NCI-H510A (cell line): ENCODE measurements at regions not wholly inside any gene's neighbourhood (a gene's known extent, or its start where the extent isn't known, plus 50 kb on each side); places are given as distances from the start of the nearest gene placed in this dataset.
"Not testable (repeated sequence)": the region's sequence is repeated elsewhere in the genome, so short reads cannot be mapped to it uniquely, and the experiment has no call there.

Experiments used
- DNase-seq: peaks from one replicate; lab custom pipeline; 2025; lab: John Stamatoyannopoulos, UW

DNA sequence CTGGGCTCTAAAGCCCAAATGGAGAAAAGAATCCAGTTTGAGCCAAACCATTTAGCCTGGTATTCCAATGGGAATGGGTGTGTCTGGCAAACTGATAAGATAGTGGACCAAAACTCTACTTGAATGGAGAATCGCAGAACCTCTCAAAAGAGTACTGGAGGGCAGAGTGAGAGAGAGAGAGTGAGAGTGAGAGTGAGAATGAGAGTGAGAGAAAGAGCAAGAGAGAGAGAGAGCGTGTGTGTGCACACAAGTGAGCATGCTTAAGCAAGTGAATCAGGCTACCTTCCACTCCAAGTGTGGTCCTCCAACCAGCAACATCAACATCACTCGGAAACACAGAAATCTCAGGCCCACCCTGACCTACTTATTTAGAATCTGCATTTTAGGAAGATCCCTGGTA, 58.8 kb downstream of the UQCRFS1 start:
- no peak for DNase-seq

DNA sequence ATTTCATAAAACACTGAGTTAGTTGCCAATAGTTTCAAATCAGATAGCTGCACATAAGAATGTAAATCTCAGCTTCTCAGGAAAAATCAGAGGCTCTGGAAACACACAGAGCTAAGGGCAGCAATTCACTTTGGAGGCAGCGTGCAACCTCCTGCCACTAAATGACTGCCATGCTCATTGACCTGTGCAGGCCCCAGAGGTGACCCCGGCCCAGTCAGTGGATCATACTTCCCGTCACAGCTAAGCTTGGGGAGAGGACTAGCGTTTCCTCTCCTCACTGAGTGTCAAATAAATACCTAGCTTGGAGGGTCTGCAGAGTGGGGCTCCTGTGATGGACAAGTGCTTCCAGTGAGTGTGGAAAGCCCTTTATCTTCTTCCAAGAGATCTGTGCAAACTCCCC, 67.2 kb downstream of the UQCRFS1 start:
- no peak for DNase-seq

DNA sequence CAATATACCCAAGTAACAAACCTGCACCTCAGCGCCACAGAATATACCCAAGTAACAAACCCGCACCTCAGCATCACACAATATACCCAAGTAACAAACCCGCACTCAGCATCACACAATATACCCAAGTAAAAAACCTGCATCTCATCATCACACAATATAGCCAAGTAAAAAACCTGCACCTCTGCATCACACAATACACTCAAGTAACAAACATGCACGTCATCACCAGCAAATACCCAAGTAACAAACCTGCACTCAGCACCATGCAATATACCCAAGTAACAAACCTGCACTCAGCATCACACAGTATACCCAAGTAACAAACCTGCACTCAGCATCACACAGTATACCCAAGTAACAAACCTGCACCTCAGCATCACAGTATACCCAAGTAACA, 69.8 kb downstream of the UQCRFS1 start:
- no peak for DNase-seq

DNA sequence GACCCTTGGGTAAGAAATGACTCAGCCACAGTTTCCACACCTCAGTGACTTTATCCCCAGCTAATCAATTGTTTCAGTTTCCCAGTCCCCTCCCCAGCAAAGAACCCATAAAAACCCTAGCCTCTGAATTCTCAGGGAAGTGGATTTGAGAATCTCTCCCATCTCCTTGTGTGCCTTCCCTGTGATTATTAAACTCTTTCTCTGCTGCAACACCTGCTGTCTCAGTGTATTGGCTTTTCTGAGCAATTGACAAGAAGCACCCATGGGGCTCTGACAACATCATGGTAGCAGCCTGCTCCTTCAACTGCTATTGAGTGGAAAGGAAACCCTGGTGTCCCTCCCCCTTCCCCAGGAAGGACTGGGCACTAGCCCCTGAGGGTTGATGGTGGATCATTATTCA, 73.7 kb downstream of the UQCRFS1 start:
- DNase-seq: no peak

DNA sequence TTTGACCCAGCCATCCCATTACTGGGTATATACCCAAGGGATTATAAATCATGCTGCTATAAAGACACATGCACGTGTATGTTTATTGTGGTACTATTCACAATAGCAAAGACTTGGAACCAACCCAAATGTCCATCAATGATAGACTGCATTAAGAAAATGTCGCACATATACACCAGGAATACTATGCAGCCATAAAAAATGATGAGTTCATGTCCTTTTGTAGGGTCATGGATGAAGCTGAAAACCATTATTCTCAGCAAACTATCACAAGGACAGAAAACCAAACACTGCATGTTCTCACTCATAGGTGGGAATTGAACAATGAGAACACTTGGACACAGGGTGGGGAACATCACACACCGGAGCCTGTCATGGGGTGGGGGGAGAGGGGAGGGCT, 74.7 kb downstream of the UQCRFS1 start:
- DNase-seq: not testable (repeated sequence)

DNA sequence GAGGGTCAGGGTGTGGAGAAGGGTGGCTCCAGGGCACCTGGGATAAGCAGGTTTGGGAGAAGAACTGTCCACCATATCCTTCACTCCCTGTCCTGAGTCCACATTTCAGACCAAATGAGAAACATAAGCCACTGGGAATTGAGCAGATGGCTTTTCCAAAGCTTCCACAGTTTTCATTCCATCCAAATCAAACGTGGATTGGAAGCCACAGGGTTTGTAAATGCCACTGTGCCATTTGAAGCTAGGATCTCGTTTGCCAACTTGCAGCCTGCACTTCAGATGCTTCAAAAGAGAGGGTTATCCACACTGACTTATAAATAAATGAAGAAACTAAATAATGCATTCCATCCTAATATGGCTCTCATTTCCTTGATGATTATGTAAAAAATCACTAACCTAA, 81.5 kb downstream of the UQCRFS1 start:
- no peak for DNase-seq

DNA sequence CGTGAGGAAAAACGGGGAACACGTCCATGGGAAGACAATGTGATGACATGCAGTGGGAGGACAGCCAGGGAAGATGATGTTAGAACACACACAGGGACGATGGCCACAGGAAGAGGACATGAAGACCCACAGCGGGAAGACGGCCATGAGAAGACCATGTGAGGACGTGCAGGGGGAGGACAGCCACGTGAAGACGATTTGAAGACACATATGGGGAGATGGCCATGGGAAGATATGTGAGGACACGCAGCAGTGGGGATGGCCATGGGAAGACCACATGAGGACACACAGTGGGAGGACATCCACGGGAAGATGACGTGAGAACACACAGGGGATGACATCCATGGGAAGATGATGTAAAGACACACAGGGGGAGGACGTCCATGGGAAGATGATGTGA, 83.8 kb downstream of the UQCRFS1 start:
- DNase-seq: no peak

DNA sequence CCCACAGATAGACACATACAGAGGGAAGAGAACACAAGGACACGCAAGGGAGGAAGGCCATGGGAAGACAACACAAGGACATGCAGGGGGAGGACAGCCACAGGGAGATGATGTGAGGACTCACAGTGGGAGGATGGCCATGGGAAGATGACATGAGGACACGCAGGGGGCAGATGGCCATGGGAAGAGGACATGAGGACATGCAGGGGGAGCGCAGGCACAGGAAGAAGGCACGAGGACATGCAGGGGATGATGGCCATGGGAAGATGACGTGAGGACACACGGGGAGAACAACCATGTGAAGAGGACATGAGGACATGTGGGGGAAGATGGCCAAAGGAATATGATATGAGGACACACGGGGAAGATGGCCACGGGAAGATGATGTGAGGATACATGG, 84.7 kb downstream of the UQCRFS1 start:
- no peak for DNase-seq

DNA sequence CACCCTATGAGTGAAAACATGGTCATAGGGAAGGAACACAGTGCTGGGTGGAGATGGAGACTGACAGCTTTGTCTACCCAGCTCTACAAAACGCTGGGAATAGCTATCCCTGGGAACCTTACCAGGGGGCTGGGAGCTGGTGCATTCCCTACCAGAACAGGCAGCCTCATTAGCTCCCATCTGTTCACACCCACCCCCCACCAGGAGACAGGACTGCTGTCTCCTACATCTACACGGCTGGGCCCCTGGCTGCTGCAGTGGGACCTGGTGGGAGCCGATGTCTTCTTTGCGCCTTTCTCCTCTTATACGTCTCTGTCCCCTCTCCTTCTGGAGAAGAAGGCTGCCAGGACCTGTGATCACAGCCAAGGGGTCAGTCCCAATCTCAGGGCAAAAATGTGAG, 90.8 kb downstream of the UQCRFS1 start:
- DNase-seq: no peak

DNA sequence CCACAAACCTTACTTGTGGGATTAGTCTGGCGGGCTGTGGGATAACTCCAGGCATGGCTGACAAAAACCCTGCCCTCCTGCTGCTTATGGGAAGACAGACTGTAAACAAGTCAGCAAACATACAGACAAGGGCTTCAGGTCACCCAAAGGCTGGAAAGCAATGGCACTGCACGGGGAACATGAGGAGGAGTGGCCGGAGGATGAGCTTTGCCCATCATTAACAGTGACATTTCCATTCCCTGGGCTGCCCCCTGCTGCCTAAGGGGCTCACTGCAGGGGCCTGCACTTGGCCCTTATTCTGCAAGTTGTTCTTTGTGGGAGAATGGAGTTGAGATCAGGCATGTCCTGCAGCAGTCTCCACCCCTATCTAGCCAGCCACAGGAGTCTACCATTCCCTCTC, 91.3 kb downstream of the UQCRFS1 start:
- no peak for DNase-seq

DNA sequence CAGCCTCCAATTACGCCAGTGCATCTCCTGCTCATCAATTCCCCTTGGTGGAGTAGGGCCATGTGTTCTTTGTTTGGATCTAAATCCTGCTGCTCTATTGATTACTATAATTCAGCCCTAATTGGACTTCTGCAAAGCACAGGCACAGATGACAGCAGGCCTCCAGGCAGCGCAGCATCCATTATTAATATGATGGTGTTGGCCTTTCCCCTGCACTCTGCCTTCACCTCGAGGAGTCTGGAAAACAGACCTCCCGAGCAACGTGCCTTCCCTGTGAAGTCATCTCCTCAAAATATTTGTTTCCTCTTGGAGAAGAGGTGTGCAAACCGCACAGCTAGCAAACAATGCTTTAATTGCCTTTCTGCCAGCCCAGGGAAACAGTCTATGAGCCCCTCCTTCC, 92.5 kb downstream of the UQCRFS1 start:
- no peak for DNase-seq

DNA sequence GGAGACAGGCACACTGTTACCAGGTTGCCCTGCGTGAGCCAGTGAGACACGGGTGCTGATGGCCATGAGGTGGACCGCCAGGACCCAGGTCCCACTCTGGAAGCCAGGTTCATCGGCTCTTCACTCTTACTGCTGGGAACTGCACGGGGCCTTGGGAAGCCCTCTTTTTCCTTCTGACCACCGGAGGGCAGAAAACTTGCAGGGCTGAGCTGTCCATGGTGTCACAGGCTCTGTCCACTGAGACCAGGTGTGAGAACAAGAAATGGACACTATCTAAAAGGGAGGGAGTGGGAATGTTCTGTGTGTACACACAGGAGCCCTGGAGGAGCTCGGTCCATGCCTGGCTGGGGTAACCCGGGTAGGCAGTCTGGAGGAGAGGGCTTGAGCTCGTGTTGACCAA, 93.4 kb downstream of the UQCRFS1 start:
- no peak for DNase-seq

DNA sequence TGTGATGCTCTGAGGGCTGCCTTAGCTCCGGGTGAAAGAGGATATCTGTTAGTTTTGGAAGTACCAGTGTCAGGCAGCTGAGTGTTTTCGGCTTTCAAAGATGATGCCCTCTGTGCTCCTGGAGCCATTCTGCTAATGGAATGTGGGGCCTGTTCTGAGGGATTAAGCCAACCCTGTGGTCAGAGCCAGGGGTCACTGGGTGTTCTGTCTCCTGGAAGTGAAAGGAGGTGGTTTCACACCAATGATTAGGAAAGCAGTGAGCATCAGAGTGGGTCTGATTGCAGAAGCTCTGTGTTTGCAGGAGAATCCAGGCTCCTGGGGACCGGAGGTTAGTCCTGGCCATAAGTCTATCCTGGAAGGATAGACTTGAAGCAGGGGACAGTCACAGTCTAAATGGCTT, 94.6 kb downstream of the UQCRFS1 start:
- DNase-seq: no peak

DNA sequence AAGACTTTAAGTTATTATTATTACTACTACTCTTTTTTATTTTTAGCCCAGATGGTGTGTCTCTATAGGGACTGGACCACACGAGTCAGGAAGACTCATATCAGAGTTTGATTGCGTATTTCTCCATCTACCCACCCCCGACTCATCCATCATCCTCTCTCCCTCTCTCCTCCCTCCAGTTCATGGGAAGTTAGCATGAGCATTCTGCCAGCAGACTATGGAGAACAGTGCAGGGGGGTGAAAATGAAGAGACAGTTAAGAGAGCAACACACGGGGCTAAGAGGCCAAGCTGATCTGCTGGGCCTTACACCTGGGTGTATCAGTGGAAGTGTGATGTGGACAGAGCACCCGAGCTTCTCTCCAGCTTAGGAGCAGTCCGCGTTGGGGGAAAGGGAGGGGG, 95.0 kb downstream of the UQCRFS1 start:
- DNase-seq: no peak

DNA sequence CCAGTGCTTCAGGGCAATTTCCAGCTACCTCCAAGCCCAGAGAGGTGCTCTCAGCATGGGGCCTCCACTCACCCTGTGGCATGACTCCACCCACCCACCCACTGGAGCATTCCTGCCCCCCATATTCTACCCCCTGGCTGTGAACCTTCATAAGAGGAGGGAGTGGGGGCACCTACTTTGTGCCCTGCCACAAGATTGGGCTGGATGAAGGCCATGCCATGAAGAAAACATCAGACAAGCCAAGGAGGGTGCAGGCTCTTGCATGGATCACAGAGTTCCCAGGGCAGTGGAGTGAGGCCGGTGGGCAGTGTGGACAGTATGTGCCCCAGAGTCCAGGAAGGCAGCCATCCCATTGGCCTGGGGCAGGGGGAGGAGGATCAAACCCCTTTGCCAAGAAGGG, 97.8 kb downstream of the UQCRFS1 start:
- no peak for DNase-seq

DNA sequence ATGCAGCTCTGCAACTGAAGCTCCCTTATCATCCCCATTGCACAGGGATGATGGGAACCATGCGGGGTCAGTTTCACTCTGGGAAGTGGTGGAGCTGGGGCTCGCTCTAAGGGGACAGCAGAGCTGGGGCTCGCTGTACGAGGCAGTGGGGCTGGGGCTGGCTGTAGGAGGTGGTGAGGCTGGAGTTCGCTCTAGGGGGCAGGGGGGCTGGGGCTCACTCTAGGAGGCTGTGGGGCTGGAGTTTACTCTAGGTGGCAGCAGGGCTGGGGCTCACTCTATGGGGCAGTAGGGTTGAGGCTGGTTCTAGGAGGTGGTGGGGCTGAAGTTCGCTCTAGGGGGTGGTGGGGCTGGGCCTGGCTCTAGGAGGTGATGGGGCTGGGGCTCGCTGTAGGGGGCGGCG, 99.1 kb downstream of the UQCRFS1 start:
- DNase-seq: no peak

DNA sequence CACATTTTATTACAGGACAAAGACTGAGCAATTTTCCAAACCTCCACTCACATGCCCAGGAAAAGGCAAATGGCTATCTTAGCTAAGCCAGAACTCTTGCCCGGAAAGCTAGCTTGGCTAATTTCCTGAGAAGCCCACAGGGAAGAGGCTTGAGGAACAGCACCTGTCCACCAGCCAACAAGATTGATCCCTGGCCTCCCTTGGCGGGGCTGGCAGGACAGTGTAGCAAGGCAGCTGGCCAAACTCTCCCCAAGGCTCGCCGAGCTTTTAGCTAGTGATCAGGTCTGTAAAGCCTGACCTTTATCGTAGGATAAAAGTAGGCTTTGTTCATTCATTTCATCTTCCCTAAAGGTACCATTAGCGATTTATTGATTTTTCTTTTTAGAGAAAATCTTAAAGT, 101.4 kb downstream of the UQCRFS1 start:
- DNase-seq: no peak

DNA sequence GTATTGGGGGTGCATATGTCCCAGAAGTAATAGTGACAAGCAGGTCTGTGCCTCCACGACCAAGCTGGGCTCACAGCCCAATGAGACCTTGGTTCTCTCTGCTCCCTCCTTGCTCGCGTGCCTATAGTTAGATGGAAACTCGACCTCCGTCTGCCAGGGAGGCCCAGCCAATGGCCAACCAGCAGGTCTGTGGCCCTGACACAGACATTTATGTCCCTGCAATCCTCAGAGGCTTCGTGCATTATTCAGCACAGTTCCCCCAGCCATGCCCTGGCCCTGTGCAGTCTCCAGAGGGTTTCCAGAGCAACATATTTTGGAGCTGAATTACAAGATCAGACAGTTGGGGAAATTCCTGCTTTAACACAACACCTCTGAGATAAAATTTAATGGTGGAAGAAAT, 105.1 kb downstream of the UQCRFS1 start:
- no peak for DNase-seq

DNA sequence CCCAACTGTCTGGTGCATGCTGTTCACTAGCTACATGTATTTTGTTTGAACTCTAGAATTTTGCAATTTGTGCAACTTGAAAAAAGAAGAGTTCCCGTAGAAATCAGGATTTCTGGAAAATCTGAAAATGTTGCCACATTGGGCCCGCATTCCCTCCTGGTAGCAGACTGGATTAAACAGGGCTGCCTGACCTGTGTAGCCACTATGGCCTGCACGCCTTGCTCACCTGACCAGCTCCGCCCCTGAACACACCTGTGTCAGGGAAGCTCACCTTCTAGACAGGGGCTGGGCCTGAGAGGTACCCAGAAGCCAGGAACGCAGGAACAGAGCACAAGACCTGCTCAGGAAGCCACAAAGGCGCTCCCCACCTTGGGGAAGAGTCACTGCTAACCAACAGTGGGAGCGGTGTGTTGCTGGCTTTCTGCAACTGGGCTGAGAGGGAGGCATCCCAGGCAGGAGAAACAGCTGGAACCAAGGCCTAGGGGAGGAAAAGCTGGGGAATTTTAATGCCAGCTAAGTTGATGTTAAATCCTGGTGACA, 106.5 kb downstream of the UQCRFS1 start:
- no peak for DNase-seq

DNA sequence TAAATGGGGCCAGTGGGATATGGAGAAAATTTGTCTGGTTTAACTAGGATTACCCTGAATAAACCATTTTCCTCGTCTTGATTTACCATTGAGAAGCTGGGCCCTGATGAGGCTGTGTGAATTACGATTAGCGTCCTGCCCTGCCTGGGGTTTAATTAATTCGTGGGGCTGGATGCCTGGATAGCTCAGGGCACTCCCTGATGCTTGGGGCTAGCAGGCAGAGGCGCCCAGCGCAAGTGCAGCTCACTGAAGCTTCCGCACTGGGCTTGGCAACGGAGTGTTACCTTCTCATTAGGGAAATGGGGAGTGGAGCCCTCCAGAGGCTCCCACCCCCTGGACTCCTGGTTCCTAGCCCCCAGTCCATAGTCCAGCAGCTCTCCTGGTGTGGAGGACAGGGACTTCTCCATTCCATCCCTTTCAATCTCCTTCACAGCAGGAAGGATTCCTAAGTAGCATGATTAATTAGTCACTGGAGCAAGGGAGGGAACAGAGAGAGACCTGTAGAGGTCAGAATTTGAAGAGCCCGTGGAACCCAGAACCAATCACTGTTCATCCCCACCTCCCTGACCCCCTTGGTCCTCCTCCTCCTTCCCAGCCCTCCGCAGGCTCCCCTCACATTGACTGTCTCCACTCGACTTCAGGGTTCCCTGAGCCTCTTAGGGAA, 107.2 kb downstream of the UQCRFS1 start:
- no peak for DNase-seq

DNA sequence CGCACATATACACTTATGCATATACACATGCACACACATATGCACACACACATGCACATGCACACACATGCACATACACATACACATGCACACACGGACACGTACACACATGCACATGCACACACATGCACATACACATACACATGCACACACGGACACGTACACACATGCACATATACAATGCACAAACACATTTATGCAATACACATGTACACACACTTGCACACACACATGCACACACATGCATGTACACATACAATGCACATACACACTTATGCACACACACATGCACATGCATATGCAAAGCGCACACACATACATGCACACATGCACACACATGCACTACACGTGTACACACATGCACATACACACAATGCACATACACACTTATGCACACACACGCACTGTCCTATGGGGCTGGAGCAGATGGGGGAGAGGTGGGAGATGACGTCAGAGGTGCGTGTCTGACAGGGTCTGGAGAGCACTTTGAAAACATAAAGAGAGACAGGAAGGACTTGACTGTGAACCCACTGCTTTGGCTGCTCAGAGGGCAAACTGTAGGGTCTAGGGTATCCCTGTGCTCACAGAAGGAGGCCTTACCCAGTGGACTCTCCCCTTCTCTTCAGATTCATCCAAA, 108.2 kb downstream of the UQCRFS1 start:
- DNase-seq: no peak

DNA sequence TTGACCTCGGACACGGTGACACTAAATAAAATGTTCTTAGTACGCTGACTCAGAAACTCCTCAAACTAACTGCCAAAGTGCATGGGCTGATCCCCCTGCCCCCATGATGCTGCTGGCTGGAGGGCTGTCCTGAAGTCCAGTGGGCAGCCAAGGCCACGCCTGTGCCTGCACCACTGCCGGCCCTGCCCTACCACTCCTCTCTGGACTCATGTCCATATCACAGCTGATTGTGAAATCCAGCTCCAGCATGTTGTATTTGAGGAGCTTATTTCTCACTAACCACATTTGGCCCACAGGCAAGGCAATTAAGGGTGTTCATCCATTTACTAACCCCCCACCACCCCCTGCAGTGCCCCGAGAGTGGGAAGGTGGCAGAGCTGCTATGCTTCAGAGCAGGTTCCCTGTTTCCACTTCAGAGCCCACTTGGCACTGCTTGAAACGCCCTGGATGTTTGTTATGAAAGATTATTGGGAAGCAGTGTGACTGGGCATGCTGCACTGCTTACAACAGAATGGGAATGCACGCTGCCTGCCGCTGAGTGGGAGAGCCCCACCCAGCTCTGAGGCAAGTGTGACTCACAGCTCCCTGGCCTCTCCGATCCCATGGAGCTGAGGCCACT, 114.0 kb downstream of the UQCRFS1 start:
- DNase-seq: no peak

DNA sequence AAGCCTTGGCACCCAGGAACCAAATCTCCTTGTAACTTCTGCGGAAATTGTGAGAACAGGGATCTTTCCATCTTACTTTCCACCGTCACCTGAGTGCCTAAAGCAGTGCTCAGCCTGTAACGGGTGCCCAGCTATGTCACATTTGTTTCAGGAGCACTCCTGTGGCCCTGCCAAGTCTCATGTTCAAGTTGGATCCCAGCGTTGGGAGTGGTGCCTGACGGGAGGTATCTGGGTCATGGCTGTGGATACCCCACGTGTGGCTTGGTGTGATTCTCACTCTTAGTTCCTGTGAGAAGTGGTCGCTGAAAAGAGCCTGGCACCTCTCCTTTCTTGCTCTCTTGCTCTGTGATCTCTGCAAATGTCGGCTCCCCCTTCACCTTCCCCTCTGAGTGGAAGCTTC, 114.9 kb downstream of the UQCRFS1 start:
- DNase-seq: no peak

DNA sequence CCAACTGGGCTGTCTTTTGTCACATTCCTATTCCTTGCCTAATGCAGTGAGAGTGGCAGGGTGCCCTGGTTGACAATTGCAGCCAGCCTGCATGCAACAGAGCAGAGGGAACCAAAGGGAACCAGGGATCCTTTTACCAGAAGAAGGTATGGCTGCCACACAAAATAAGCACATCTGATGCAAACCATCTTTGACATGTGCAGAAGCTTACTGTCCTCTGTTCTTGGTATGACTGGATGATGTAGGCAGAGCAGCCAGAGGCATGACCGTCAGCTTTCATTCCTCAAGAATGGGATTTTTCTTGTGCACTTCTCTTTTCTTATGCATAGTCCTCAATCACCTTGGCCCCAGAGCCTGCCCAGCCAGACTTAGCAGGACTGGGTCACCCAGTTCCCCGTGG, 116.1 kb downstream of the UQCRFS1 start:
- DNase-seq: no peak
